ENCODE measurements at regions not wholly inside any gene's neighbourhood (a gene's known extent, or its start where the extent isn't known, plus 50 kb on each side); places are given as distances from the start of the nearest gene placed in this dataset.
"Not testable (repeated sequence)": the region's sequence is repeated elsewhere in the genome, so short reads cannot be mapped to it uniquely, and the experiment has no call there.

DNA sequence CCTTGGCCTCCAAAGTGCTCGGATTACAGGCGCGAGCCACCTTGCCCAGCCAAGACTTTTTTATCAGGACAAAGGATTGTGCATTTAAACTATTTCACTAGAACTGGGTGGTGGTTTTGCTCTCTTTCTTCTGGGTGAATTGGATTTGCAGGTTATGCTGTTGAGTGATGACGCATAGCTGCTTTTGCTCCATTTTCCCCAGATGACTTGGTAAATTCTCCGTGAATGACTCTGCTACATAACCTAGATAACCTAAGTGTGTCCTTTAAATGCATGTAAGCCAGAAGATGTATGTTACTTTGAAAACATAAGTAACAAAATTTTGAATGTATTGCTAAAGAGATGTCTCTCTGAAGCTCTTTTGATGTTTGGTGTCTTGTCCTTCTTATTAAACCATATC is 103.7 kb downstream of the NSUN5 start:
- H3K4me3 Mint-ChIP-seq; H3K27me3 Mint-ChIP-seq (ENCODE audit: low read depth in 3 of 3): not testable (repeated sequence)

DNA sequence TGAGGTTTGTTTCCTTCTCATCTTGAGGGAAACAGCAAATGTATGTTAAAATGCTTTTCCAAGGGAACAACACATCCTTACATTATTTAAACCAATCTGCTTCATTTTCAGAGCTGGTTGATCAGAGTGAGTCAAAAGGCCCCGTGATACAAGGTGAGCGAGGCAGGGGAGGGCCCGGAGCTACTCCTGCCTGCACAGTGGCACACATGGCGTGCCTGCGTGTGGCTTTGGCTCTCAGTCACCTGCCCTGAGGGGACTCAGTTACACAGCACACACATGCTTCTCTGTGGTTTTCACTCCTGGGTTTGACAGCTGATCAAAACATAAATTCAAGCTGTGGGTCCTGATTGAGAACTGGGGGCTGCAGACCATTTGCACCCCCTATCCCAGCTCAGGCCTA is 105.3 kb downstream of the NSUN5 start:
- DNase-seq; H3K27ac Mint-ChIP-seq; H3K9me3 ChIP-seq (replicated peaks in 1 of 2; ENCODE audit: control insufficient read depth in 1 of 2, insufficient read depth in 1 of 2, low read length in 2 of 2); H3K4me1 Mint-ChIP-seq; H3K27ac ChIP-seq (ENCODE audit: low read depth in 1 of 2, low read length in 2 of 2); H3K27me3 ChIP-seq (ENCODE audit: control insufficient read depth in 2 of 2, insufficient read depth in 2 of 2, low read length in 2 of 2); H3K4me1 ChIP-seq (ENCODE audit: control insufficient read depth in 1 of 2, insufficient read depth in 2 of 2, low read length in 2 of 2); H3K27me3 Mint-ChIP-seq (ENCODE audit: low read depth in 3 of 3); intact Hi-C loops (cut with micrococcal nuclease); H3K36me3 ChIP-seq (replicated peaks in 1 of 2; ENCODE audit: control insufficient read depth in 1 of 2, insufficient read depth in 2 of 2, low read length in 2 of 2); H2AFZ ChIP-seq (ENCODE audit: insufficient read depth, low read depth, low read length, poor library complexity, severe bottlenecking); H3K4me2 ChIP-seq (replicated peaks; ENCODE audit: extremely low read depth, low read length, poor library complexity, severe bottlenecking); H3K9me3 Mint-ChIP-seq; H3K4me3 ChIP-seq (replicated peaks in 1 of 3; ENCODE audit: low read depth in 2 of 3, low read length in 3 of 3); H3K79me2 ChIP-seq (ENCODE audit: insufficient read depth, low read length); H3K4me3 Mint-ChIP-seq; H3K9ac ChIP-seq (ENCODE audit: insufficient read depth, low read length, poor library complexity, severe bottlenecking); H4K20me1 ChIP-seq (ENCODE audit: insufficient read depth, low read length): not testable (repeated sequence)
- peaks cover 4 to 10% of the 10 kb centered on the region in 2 donors for H3K36me3 Mint-ChIP-seq
- no CpG with 5 or more reads among the region's 5 CpGs for WGBS (ENCODE audit: insufficient coverage)

More for the DNA sequence above, 103.7 kb downstream of the NSUN5 start:
- H2AFZ ChIP-seq (ENCODE audit: insufficient read depth, low read depth, low read length, poor library complexity, severe bottlenecking); H4K20me1 ChIP-seq (ENCODE audit: insufficient read depth, low read length); H3K9ac ChIP-seq (ENCODE audit: insufficient read depth, low read length, poor library complexity, severe bottlenecking); H3K36me3 ChIP-seq (replicated peaks in 1 of 2; ENCODE audit: control insufficient read depth in 1 of 2, insufficient read depth in 2 of 2, low read length in 2 of 2); H3K27me3 ChIP-seq (ENCODE audit: control insufficient read depth in 2 of 2, insufficient read depth in 2 of 2, low read length in 2 of 2); H3K4me3 ChIP-seq (replicated peaks in 1 of 3; ENCODE audit: low read depth in 2 of 3, low read length in 3 of 3); H3K9me3 ChIP-seq (replicated peaks in 1 of 2; ENCODE audit: control insufficient read depth in 1 of 2, insufficient read depth in 1 of 2, low read length in 2 of 2); H3K27ac ChIP-seq (ENCODE audit: low read depth in 1 of 2, low read length in 2 of 2); H3K79me2 ChIP-seq (ENCODE audit: insufficient read depth, low read length); H3K4me2 ChIP-seq (replicated peaks; ENCODE audit: extremely low read depth, low read length, poor library complexity, severe bottlenecking); H3K4me1 ChIP-seq (ENCODE audit: control insufficient read depth in 1 of 2, insufficient read depth in 2 of 2, low read length in 2 of 2); intact Hi-C loops (cut with micrococcal nuclease); H3K4me1 Mint-ChIP-seq; H3K9me3 Mint-ChIP-seq: not testable (repeated sequence)
- Mint-ChIP-seq H3K27ac (peak overlapping the region in 1 of 7 donors; percentile 62), H3K36me3 (peaks cover 4 to 10% of the 10 kb centered on the region in 2 donors)
- DNase-seq, result peak in 1 of 3 donors; percentile 9
- no CpG with 5 or more reads among the region's 5 CpGs for WGBS (ENCODE audit: insufficient coverage)

DNA sequence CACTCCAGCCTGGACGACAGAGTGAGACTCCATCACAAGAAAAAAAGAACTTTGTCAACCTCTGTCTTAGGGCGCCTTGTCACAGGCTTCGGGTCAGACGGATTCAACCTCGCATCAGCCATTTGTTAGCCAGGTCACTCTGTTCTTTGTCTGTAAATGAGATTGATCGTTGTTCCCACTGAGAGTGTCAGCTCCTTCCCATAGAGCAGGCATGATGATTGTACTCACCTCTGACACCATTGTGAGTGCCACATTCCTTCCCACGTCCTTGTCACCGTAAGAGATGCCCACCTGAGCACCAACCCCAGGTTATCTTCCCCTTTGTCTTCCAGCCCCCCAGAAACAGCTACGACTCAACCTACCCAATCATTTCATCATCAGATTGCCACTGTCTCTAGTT is 107.4 kb downstream of the NSUN5 start:
- H3K4me2 ChIP-seq (replicated peaks; ENCODE audit: extremely low read depth, low read length, poor library complexity, severe bottlenecking); H3K27me3 Mint-ChIP-seq (ENCODE audit: low read depth in 3 of 3); H3K27me3 ChIP-seq (ENCODE audit: control insufficient read depth in 2 of 2, insufficient read depth in 2 of 2, low read length in 2 of 2); H3K9me3 Mint-ChIP-seq; DNase-seq; H3K9ac ChIP-seq (ENCODE audit: insufficient read depth, low read length, poor library complexity, severe bottlenecking); H3K36me3 ChIP-seq (replicated peaks in 1 of 2; ENCODE audit: control insufficient read depth in 1 of 2, insufficient read depth in 2 of 2, low read length in 2 of 2); H3K4me3 Mint-ChIP-seq; H3K4me1 Mint-ChIP-seq; H3K79me2 ChIP-seq (ENCODE audit: insufficient read depth, low read length); intact Hi-C loops (cut with micrococcal nuclease); H3K9me3 ChIP-seq (replicated peaks in 1 of 2; ENCODE audit: control insufficient read depth in 1 of 2, insufficient read depth in 1 of 2, low read length in 2 of 2); H3K27ac ChIP-seq (ENCODE audit: low read depth in 1 of 2, low read length in 2 of 2); H3K4me3 ChIP-seq (replicated peaks in 1 of 3; ENCODE audit: low read depth in 2 of 3, low read length in 3 of 3); H2AFZ ChIP-seq (ENCODE audit: insufficient read depth, low read depth, low read length, poor library complexity, severe bottlenecking); H4K20me1 ChIP-seq (ENCODE audit: insufficient read depth, low read length); H3K4me1 ChIP-seq (ENCODE audit: control insufficient read depth in 1 of 2, insufficient read depth in 2 of 2, low read length in 2 of 2): not testable (repeated sequence)
- Mint-ChIP-seq H3K27ac (peak overlapping the region in 1 of 7 donors; percentile 24), H3K36me3 (peaks cover 4 to 10% of the 10 kb centered on the region in 2 donors)
- WGBS (ENCODE audit: insufficient coverage), result no CpG with 5 or more reads among the region's 9 CpGs

DNA sequence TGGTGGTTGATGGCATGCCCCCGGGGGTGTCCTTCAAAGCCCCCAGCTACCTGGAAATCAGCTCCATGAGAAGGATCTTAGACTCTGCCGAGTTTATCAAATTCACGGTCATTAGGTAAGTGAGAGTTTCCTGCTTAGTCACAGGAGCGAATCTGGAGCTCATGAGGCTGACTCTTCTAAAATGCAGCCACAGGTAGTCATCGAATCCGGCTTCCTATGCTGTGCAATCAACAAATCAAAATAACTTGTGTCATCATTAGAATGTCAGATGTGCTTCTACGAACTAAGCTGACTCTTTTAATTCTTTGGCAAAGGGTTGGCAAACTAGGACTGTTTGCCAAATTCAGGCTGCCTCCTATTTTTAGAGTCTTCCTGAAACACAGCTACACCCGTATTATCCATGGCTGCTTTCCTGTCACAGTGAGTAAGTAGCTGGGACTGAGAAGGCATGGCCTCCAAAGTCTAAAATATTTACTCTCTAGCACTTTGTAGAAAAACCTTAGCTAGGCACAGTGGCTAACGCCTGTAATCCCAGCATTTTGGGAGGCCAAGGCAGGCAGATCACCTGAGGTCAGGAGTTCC is 108.0 kb downstream of the NSUN5 start:
- H3K36me3 ChIP-seq (replicated peaks in 1 of 2; ENCODE audit: control insufficient read depth in 1 of 2, insufficient read depth in 2 of 2, low read length in 2 of 2); H2AFZ ChIP-seq (ENCODE audit: insufficient read depth, low read depth, low read length, poor library complexity, severe bottlenecking); H3K4me1 ChIP-seq (ENCODE audit: control insufficient read depth in 1 of 2, insufficient read depth in 2 of 2, low read length in 2 of 2); H3K4me2 ChIP-seq (replicated peaks; ENCODE audit: extremely low read depth, low read length, poor library complexity, severe bottlenecking); DNase-seq; intact Hi-C loops (cut with micrococcal nuclease); H3K9me3 Mint-ChIP-seq; H3K9me3 ChIP-seq (replicated peaks in 1 of 2; ENCODE audit: control insufficient read depth in 1 of 2, insufficient read depth in 1 of 2, low read length in 2 of 2); H3K4me3 Mint-ChIP-seq; H3K27ac ChIP-seq (ENCODE audit: low read depth in 1 of 2, low read length in 2 of 2); H3K4me3 ChIP-seq (replicated peaks in 1 of 3; ENCODE audit: low read depth in 2 of 3, low read length in 3 of 3); H3K27ac Mint-ChIP-seq; H4K20me1 ChIP-seq (ENCODE audit: insufficient read depth, low read length); H3K27me3 Mint-ChIP-seq (ENCODE audit: low read depth in 3 of 3); H3K79me2 ChIP-seq (ENCODE audit: insufficient read depth, low read length); H3K9ac ChIP-seq (ENCODE audit: insufficient read depth, low read length, poor library complexity, severe bottlenecking); H3K27me3 ChIP-seq (ENCODE audit: control insufficient read depth in 2 of 2, insufficient read depth in 2 of 2, low read length in 2 of 2); H3K4me1 Mint-ChIP-seq: not testable (repeated sequence)
- no CpG with 5 or more reads among the region's 9 CpGs for WGBS (ENCODE audit: insufficient coverage)
- peaks cover 4 to 10% of the 10 kb centered on the region in 2 donors for H3K36me3 Mint-ChIP-seq

Measured in CD14-positive monocyte (primary cell).